ENCODE measurements at regions not wholly inside any gene's neighbourhood (a gene's known extent, or its start where the extent isn't known, plus 50 kb on each side); places are given as distances from the start of the nearest gene placed in this dataset.
"Not testable (repeated sequence)": the region's sequence is repeated elsewhere in the genome, so short reads cannot be mapped to it uniquely, and the experiment has no call there.

DNA sequence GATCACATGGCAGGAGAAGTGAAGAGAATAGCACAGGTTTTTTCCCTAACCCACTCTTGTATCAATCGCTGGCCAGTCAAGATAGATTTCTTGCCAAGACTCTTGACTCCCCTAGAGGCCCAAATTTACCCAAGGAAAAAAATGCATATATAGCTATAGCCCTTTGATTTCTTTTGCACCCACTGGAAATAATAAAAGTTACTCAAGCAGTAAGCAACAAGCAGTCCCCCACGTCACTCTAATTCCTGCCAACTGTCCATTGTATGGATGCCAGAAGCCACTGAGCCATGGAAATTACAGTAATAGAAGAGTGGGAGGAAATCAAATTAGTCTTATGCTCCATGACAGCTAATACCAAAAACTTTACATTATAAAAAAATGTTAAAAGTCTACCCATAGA lies 125.3 kb upstream of the SLC39A10 start (continued):
- TF ChIP-seq, protein P1, sequence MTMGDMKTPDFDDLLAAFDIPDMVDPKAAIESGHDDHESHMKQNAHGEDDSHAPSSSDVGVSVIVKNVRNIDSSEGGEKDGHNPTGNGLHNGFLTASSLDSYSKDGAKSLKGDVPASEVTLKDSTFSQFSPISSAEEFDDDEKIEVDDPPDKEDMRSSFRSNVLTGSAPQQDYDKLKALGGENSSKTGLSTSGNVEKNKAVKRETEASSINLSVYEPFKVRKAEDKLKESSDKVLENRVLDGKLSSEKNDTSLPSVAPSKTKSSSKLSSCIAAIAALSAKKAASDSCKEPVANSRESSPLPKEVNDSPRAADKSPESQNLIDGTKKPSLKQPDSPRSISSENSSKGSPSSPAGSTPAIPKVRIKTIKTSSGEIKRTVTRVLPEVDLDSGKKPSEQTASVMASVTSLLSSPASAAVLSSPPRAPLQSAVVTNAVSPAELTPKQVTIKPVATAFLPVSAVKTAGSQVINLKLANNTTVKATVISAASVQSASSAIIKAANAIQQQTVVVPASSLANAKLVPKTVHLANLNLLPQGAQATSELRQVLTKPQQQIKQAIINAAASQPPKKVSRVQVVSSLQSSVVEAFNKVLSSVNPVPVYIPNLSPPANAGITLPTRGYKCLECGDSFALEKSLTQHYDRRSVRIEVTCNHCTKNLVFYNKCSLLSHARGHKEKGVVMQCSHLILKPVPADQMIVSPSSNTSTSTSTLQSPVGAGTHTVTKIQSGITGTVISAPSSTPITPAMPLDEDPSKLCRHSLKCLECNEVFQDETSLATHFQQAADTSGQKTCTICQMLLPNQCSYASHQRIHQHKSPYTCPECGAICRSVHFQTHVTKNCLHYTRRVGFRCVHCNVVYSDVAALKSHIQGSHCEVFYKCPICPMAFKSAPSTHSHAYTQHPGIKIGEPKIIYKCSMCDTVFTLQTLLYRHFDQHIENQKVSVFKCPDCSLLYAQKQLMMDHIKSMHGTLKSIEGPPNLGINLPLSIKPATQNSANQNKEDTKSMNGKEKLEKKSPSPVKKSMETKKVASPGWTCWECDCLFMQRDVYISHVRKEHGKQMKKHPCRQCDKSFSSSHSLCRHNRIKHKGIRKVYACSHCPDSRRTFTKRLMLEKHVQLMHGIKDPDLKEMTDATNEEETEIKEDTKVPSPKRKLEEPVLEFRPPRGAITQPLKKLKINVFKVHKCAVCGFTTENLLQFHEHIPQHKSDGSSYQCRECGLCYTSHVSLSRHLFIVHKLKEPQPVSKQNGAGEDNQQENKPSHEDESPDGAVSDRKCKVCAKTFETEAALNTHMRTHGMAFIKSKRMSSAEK (CRISPR knock-in tag; IDR thresholded peaks at IDR 0.05; ENCODE audit: borderline replicate concordance) = no peak
- no peak for TF ChIP-seq MXD4 (CRISPR knock-in tag; IDR thresholded peaks at IDR 0.05; ENCODE audit: borderline replicate concordance)
- TF ChIP-seq ZNF219 (CRISPR knock-in tag; IDR thresholded peaks at IDR 0.05; ENCODE audit: borderline replicate concordance) = no peak
- no peak for TF ChIP-seq NR2C2 (CRISPR knock-in tag; IDR thresholded peaks at IDR 0.05)
- TF ChIP-seq TEAD4 (CRISPR knock-in tag; IDR thresholded peaks at IDR 0.05) = no peak
- TF ChIP-seq, protein P2, sequence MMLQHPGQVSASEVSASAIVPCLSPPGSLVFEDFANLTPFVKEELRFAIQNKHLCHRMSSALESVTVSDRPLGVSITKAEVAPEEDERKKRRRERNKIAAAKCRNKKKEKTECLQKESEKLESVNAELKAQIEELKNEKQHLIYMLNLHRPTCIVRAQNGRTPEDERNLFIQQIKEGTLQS (CRISPR knock-in tag; conservative IDR thresholded peaks at IDR 0.05) = no peak
- no peak for TF ChIP-seq HMGA2 (CRISPR knock-in tag; IDR thresholded peaks at IDR 0.05)

DNA sequence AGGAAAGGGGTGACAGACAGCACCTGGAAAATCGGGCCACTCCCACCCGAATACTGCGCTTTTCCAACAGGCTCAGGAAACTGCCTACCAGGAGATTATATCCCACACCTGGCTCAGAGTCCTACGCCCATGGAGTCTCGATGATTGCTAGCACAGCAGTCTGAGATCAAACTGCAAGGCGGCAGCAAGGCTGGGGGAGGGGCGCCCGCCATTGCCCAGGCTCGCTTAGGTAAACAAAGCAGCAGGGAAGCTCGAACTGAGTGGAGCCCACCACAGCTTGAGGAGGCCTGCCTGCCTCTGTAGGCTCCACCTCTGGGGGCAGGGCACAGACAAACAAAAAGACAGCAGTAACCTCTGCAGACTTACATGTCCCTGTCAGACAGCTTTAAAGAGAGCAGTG lies 133.8 kb upstream of the SLC39A10 start:
- CTCF ChIA-PET; POLR2A ChIA-PET; H3K27me3 Mint-ChIP-seq (ENCODE audit: low read depth); H3K27ac Mint-ChIP-seq; H3K36me3 Mint-ChIP-seq: not testable (repeated sequence)
- peak; percentile 33 for DNase-seq (ENCODE audit: low spot score)
- peaks cover 14% of the 10 kb centered on the region for H3K9me3 Mint-ChIP-seq
- TF ChIP-seq, protein P3, sequence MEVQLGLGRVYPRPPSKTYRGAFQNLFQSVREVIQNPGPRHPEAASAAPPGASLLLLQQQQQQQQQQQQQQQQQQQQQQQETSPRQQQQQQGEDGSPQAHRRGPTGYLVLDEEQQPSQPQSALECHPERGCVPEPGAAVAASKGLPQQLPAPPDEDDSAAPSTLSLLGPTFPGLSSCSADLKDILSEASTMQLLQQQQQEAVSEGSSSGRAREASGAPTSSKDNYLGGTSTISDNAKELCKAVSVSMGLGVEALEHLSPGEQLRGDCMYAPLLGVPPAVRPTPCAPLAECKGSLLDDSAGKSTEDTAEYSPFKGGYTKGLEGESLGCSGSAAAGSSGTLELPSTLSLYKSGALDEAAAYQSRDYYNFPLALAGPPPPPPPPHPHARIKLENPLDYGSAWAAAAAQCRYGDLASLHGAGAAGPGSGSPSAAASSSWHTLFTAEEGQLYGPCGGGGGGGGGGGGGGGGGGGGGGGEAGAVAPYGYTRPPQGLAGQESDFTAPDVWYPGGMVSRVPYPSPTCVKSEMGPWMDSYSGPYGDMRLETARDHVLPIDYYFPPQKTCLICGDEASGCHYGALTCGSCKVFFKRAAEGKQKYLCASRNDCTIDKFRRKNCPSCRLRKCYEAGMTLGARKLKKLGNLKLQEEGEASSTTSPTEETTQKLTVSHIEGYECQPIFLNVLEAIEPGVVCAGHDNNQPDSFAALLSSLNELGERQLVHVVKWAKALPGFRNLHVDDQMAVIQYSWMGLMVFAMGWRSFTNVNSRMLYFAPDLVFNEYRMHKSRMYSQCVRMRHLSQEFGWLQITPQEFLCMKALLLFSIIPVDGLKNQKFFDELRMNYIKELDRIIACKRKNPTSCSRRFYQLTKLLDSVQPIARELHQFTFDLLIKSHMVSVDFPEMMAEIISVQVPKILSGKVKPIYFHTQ (CRISPR knock-in tag; IDR thresholded peaks at IDR 0.05) = peak; percentile 33; the same call in 1 of the 2 replicates
- TF ChIP-seq FOXK1 (CRISPR knock-in tag; IDR thresholded peaks at IDR 0.05) = 0 out of 2 replicates have a peak, but pooled peaks have one; percentile 17
- peak overlapping the region; percentile 30; the same call in 1 of the 2 replicates for H3K4me3 Mint-ChIP-seq
- H3K4me1 Mint-ChIP-seq = peaks cover 21% of the 10 kb centered on the region
- ATAC-seq = peak; percentile 32; the same call in 1 of the 2 replicates

DNA sequence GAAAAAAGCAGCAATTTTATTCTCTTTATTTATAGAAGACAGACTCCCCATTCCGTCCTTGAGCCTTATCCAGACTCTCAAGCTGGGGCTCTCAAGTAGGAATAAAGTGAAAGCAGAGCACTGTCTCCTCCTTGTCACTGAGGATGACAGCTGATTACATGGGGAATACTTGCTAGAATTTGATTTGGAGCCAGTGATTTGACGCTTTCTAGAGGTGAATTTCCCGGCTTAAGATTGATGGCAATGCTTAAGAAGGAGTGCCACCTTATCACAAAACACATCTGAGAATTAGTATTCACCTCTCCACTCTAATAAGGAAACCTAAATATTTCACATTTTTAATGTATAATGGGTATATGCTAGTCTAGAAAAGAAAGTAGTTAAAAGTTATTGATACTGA lies 135.4 kb upstream of the SLC39A10 start:
- Mint-ChIP-seq H3K27ac (no peak overlapping the region), H3K4me1 (peaks cover 21% of the 10 kb centered on the region), H3K4me3 (no peak overlapping the region), H3K9me3 (peaks cover 16% of the 10 kb centered on the region), H3K27me3 (ENCODE audit: low read depth) (peaks cover 3% of the 10 kb centered on the region; the same call in 1 of the 2 replicates), H3K36me3 (peaks cover 9% of the 10 kb centered on the region)
- CTCF ChIA-PET = interaction anchor here (1.0 kb wide), 1 partner anchor 138 kb away, joined by 4 read pairs; no protein-coding TSS in a partner anchor
- no peak for ATAC-seq
- POLR2A ChIA-PET = no interaction called here
- no peak for DNase-seq (ENCODE audit: low spot score)
- TF ChIP-seq ESRRA (CRISPR knock-in tag; IDR thresholded peaks at IDR 0.05; ENCODE audit: borderline replicate concordance) (no peak), ZNF263 (CRISPR knock-in tag; IDR thresholded peaks at IDR 0.05; ENCODE audit: low read depth) (no peak), ZNF219 (CRISPR knock-in tag; IDR thresholded peaks at IDR 0.05; ENCODE audit: borderline replicate concordance) (no peak), NR3C1 (CRISPR knock-in tag; conservative IDR thresholded peaks at IDR 0.05; ENCODE audit: low read depth) (no peak), FOXK1 (CRISPR knock-in tag; IDR thresholded peaks at IDR 0.05) (no peak), MXD4 (CRISPR knock-in tag; IDR thresholded peaks at IDR 0.05; ENCODE audit: borderline replicate concordance) (no peak)
- TF ChIP-seq, protein P4, sequence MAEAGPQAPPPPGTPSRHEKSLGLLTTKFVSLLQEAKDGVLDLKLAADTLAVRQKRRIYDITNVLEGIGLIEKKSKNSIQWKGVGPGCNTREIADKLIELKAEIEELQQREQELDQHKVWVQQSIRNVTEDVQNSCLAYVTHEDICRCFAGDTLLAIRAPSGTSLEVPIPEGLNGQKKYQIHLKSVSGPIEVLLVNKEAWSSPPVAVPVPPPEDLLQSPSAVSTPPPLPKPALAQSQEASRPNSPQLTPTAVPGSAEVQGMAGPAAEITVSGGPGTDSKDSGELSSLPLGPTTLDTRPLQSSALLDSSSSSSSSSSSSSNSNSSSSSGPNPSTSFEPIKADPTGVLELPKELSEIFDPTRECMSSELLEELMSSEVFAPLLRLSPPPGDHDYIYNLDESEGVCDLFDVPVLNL (CRISPR knock-in tag; IDR thresholded peaks at IDR 0.05; ENCODE audit: borderline replicate concordance, low read depth) = no peak
- TF ChIP-seq, protein P5, sequence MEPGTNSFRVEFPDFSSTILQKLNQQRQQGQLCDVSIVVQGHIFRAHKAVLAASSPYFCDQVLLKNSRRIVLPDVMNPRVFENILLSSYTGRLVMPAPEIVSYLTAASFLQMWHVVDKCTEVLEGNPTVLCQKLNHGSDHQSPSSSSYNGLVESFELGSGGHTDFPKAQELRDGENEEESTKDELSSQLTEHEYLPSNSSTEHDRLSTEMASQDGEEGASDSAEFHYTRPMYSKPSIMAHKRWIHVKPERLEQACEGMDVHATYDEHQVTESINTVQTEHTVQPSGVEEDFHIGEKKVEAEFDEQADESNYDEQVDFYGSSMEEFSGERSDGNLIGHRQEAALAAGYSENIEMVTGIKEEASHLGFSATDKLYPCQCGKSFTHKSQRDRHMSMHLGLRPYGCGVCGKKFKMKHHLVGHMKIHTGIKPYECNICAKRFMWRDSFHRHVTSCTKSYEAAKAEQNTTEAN (CRISPR knock-in tag; IDR thresholded peaks at IDR 0.05) = no peak
- TF ChIP-seq, protein P6, sequence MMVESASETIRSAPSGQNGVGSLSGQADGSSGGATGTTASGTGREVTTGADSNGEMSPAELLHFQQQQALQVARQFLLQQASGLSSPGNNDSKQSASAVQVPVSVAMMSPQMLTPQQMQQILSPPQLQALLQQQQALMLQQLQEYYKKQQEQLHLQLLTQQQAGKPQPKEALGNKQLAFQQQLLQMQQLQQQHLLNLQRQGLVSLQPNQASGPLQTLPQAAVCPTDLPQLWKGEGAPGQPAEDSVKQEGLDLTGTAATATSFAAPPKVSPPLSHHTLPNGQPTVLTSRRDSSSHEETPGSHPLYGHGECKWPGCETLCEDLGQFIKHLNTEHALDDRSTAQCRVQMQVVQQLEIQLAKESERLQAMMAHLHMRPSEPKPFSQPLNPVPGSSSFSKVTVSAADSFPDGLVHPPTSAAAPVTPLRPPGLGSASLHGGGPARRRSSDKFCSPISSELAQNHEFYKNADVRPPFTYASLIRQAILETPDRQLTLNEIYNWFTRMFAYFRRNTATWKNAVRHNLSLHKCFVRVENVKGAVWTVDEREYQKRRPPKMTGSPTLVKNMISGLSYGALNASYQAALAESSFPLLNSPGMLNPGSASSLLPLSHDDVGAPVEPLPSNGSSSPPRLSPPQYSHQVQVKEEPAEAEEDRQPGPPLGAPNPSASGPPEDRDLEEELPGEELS (CRISPR knock-in tag; IDR thresholded peaks at IDR 0.05) = no peak
- TF ChIP-seq, protein P1 (CRISPR knock-in tag; IDR thresholded peaks at IDR 0.05; ENCODE audit: borderline replicate concordance) = no peak

Data from WTC11 (cell line).